M059J (cell line): ENCODE measurements at regions not wholly inside any gene's neighbourhood (a gene's known extent, or its start where the extent isn't known, plus 50 kb on each side); places are given as distances from the start of the nearest gene placed in this dataset.
A peak's percentile ranks its signal among the peaks of the same experiment; 100 is the strongest.
"Not testable (repeated sequence)": the region's sequence is repeated elsewhere in the genome, so short reads cannot be mapped to it uniquely, and the experiment has no call there.

ENCODE experiments used
- DNase-seq: peaks from one replicate; pipeline ENCODE4 v3.0.0-alpha.2; 2012; ENCODE audit warnings: low read depth

- DNase-seq, result no peak
Observed at GRCh38 chr3:178090899-178091298, 445.3 kb upstream of the KCNMB2 start.

- no peak for DNase-seq
Observed at GRCh38 chr3:178095522-178095921, 440.7 kb upstream of the KCNMB2 start.

GRCh38 chr3:178096955-178097354 is 439.3 kb upstream of the KCNMB2 start:
- no peak for DNase-seq

GRCh38 chr3:178097576-178097975 is 438.7 kb upstream of the KCNMB2 start:
- DNase-seq, result no peak

- no peak for DNase-seq
Observed at GRCh38 chr3:178099274-178099673, 437.0 kb upstream of the KCNMB2 start.

GRCh38 chr3:178099862-178100261 is 436.4 kb upstream of the KCNMB2 start:
- no peak for DNase-seq

- DNase-seq, result no peak
Observed at GRCh38 chr3:178100908-178101307, 435.3 kb upstream of the KCNMB2 start.

- DNase-seq, result no peak
Observed at GRCh38 chr3:178103140-178103539, 433.1 kb upstream of the KCNMB2 start.

- DNase-seq, result no peak
Observed at GRCh38 chr3:178107804-178108203, 428.4 kb upstream of the KCNMB2 start.

- DNase-seq, result no peak
Observed at GRCh38 chr3:178109691-178110090, 426.5 kb upstream of the KCNMB2 start.

- DNase-seq, result peak; percentile 50
Observed at GRCh38 chr3:178112134-178112533, 424.1 kb upstream of the KCNMB2 start.

- DNase-seq, result not testable (repeated sequence)
Observed at GRCh38 chr3:178112552-178112951, 423.7 kb upstream of the KCNMB2 start.

GRCh38 chr3:178117641-178118040 is 418.6 kb upstream of the KCNMB2 start:
- peak; percentile 79 for DNase-seq

GRCh38 chr3:178119608-178120295 is 416.5 kb upstream of the KCNMB2 start:
- DNase-seq, result peak; percentile 86

- peak; percentile 43 for DNase-seq
Observed at GRCh38 chr3:178120367-178120766, 415.9 kb upstream of the KCNMB2 start.

- DNase-seq, result no peak
Observed at GRCh38 chr3:178126686-178127085, 409.6 kb upstream of the KCNMB2 start.

GRCh38 chr3:178127221-178127620 is 409.0 kb upstream of the KCNMB2 start:
- no peak for DNase-seq

GRCh38 chr3:178129109-178129508 is 407.1 kb upstream of the KCNMB2 start:
- peak; percentile 15 for DNase-seq

- peak; percentile 84 for DNase-seq
Observed at GRCh38 chr3:178131801-178132200, 404.4 kb upstream of the KCNMB2 start.

- DNase-seq, result no peak
Observed at GRCh38 chr3:178137206-178137605, 399.0 kb upstream of the KCNMB2 start.

- no peak for DNase-seq
Observed at GRCh38 chr3:178137831-178138230, 398.4 kb upstream of the KCNMB2 start.

- DNase-seq, result no peak
Observed at GRCh38 chr3:178139116-178139515, 397.1 kb upstream of the KCNMB2 start.

GRCh38 chr3:178140531-178141304 is 395.5 kb upstream of the KCNMB2 start:
- peak; percentile 67 for DNase-seq
